NCI-H146 (cell line): ENCODE measurements at regions not wholly inside any gene's neighbourhood (a gene's known extent, or its start where the extent isn't known, plus 50 kb on each side); places are given as distances from the start of the nearest gene placed in this dataset.
A peak's percentile ranks its signal among the peaks of the same experiment; 100 is the strongest.

ENCODE experiments used
- DNase-seq: peaks from one replicate; lab custom pipeline; 2025; lab: John Stamatoyannopoulos, UW

DNA sequence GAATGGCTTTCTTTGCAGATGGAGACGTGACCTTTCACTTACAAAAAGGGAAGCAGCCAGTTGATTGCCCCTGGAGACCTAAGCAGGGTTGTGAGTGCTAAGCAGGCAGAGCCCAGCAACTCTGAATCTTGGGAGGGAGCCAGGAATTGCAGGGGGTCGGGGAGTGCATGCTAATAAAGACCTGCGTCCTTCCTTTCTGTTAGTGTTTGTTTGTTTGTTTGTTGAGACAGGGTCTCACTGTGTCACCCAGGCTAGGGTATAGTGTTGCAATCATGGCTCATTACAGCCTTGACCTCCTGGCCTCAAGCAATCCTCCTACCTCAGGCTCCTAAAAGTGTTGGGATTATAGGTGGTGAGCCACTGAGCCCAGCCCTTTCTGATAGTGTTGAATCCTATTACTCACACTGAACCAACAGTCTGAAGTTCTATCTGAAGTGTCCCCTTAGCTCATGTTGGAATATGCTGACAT is 137.4 kb downstream of the CEP135 start:
- peak; percentile 43 for DNase-seq

DNA sequence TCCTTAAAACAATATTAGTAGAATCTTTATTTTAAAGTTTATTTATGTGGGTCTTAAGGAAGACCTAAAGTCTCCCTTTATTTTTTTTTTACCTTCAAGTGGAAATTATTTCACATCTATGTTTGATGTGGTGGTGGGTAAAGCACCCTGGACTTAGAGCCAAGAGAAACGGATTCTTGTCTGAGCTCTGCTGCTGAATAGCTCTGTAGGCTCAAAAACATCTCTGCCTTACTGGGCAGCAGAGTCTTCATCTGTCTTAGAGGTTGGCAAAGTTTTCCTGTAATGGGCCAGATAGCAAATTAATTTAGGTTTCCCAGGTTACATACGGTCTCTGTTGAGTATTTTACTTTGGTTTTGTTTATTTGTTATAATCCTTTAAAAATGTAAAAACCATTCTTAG is 136.5 kb downstream of the CEP135 start:
- no peak for DNase-seq

DNA sequence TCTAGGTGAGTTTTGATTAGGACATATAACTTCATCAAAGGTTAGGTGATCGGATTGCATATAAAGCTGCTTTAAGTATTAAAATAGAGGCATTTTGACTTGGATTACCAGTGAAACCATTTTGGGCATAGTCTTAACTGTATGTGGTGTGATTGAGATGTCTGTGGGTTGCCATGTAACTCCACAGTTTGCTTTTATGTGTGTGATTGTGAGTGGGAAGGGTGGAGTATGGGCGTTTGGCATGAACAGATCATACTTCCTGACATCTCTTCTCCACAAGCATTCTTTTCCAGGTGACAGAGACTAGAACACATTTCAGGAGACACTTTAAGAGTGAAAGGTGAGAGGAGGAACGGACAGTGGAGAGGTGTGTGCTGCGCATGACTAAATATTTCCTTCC is 136.1 kb downstream of the CEP135 start:
- no peak for DNase-seq
